Mammary epithelial cell (primary cell): ENCODE measurements at regions not wholly inside any gene's neighbourhood (a gene's known extent, or its start where the extent isn't known, plus 50 kb on each side); places are given as distances from the start of the nearest gene placed in this dataset.

Experiments
- CTCF ChIP-seq, 2 donors: IDR thresholded peaks in 1 of 2; conservative IDR thresholded peaks in 1 of 2; 2 replicates each; pipeline ENCODE4 v1.5.1; 2011 to 2012; ENCODE audit warnings: inconsistent platforms in 2 of 2, low read length in 2 of 2, mild to moderate bottlenecking in 2 of 2, control low read depth in 1 of 2, low read depth in 1 of 2; ENCODE audit not compliant: insufficient read depth in 1 of 2; ENCODE audit errors: extremely low read depth in 1 of 2
- EZH2 ChIP-seq: IDR thresholded peaks from 2 replicates; pipeline ENCODE4 v1.6.1; 2012; ENCODE audit warnings: low read length, inconsistent platforms, borderline replicate concordance

GRCh38 chr6:170032197-170032596, 258.7 kb downstream of the DLL1 start:
- TF ChIP-seq CTCF (conservative IDR thresholded peaks at IDR 0.05 in 1 of 2, IDR thresholded peaks at IDR 0.05 in 1 of 2; ENCODE audit: extremely low read depth in 1 of 2, insufficient read depth in 1 of 2, low read depth in 1 of 2, low read length in 2 of 2): no peak
- TF ChIP-seq EZH2: no peak
